ENCODE measurements at regions not wholly inside any gene's neighbourhood (a gene's known extent, or its start where the extent isn't known, plus 50 kb on each side); places are given as distances from the start of the nearest gene placed in this dataset.

DNA sequence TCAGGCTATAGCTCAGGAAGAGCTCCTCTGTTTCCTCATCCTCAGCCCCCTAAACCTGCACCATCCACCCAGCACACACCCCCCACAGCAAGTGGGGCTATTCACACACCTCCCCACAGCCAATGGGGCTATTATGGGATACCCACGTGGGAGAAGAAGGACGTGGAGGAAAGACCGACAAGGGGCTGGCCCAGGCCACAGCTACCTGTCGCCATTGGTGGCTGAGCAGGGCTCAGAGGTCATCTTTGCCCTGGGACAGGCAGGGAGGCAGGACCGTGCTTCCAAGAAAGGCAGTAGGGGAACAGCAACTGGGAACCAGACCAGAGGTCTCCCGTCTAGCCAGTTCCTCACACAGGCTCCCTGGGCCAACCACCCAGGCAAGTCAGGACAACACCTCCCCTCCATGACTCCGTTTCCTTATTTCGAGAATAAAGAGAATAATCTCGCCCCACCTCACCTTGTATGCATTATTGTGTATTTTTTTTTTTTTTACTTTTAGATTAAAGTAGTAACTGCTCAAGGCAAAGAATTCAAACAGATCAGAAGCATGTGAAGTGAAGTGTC, 92.3 kb upstream of the TARDBP start (continued):
- TF ChIP-seq, protein P1, sequence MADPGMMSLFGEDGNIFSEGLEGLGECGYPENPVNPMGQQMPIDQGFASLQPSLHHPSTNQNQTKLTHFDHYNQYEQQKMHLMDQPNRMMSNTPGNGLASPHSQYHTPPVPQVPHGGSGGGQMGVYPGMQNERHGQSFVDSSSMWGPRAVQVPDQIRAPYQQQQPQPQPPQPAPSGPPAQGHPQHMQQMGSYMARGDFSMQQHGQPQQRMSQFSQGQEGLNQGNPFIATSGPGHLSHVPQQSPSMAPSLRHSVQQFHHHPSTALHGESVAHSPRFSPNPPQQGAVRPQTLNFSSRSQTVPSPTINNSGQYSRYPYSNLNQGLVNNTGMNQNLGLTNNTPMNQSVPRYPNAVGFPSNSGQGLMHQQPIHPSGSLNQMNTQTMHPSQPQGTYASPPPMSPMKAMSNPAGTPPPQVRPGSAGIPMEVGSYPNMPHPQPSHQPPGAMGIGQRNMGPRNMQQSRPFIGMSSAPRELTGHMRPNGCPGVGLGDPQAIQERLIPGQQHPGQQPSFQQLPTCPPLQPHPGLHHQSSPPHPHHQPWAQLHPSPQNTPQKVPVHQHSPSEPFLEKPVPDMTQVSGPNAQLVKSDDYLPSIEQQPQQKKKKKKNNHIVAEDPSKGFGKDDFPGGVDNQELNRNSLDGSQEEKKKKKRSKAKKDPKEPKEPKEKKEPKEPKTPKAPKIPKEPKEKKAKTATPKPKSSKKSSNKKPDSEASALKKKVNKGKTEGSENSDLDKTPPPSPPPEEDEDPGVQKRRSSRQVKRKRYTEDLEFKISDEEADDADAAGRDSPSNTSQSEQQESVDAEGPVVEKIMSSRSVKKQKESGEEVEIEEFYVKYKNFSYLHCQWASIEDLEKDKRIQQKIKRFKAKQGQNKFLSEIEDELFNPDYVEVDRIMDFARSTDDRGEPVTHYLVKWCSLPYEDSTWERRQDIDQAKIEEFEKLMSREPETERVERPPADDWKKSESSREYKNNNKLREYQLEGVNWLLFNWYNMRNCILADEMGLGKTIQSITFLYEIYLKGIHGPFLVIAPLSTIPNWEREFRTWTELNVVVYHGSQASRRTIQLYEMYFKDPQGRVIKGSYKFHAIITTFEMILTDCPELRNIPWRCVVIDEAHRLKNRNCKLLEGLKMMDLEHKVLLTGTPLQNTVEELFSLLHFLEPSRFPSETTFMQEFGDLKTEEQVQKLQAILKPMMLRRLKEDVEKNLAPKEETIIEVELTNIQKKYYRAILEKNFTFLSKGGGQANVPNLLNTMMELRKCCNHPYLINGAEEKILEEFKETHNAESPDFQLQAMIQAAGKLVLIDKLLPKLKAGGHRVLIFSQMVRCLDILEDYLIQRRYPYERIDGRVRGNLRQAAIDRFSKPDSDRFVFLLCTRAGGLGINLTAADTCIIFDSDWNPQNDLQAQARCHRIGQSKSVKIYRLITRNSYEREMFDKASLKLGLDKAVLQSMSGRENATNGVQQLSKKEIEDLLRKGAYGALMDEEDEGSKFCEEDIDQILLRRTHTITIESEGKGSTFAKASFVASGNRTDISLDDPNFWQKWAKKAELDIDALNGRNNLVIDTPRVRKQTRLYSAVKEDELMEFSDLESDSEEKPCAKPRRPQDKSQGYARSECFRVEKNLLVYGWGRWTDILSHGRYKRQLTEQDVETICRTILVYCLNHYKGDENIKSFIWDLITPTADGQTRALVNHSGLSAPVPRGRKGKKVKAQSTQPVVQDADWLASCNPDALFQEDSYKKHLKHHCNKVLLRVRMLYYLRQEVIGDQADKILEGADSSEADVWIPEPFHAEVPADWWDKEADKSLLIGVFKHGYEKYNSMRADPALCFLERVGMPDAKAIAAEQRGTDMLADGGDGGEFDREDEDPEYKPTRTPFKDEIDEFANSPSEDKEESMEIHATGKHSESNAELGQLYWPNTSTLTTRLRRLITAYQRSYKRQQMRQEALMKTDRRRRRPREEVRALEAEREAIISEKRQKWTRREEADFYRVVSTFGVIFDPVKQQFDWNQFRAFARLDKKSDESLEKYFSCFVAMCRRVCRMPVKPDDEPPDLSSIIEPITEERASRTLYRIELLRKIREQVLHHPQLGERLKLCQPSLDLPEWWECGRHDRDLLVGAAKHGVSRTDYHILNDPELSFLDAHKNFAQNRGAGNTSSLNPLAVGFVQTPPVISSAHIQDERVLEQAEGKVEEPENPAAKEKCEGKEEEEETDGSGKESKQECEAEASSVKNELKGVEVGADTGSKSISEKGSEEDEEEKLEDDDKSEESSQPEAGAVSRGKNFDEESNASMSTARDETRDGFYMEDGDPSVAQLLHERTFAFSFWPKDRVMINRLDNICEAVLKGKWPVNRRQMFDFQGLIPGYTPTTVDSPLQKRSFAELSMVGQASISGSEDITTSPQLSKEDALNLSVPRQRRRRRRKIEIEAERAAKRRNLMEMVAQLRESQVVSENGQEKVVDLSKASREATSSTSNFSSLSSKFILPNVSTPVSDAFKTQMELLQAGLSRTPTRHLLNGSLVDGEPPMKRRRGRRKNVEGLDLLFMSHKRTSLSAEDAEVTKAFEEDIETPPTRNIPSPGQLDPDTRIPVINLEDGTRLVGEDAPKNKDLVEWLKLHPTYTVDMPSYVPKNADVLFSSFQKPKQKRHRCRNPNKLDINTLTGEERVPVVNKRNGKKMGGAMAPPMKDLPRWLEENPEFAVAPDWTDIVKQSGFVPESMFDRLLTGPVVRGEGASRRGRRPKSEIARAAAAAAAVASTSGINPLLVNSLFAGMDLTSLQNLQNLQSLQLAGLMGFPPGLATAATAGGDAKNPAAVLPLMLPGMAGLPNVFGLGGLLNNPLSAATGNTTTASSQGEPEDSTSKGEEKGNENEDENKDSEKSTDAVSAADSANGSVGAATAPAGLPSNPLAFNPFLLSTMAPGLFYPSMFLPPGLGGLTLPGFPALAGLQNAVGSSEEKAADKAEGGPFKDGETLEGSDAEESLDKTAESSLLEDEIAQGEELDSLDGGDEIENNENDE (IDR thresholded peaks at IDR 0.05; ENCODE audit: insufficient replicate concordance, low read length), result no peak
- no peak for TF ChIP-seq NRF1 (IDR thresholded peaks at IDR 0.05; ENCODE audit: low read depth, low read length)
- TF ChIP-seq GTF2F1 (IDR thresholded peaks at IDR 0.05; ENCODE audit: borderline replicate concordance, low read depth, low read length), result no peak
- no peak for TF ChIP-seq HDAC2 (IDR thresholded peaks at IDR 0.05; ENCODE audit: borderline replicate concordance in 1 of 2, low read depth in 2 of 2, low read length in 2 of 2)
- TF ChIP-seq, protein P2, sequence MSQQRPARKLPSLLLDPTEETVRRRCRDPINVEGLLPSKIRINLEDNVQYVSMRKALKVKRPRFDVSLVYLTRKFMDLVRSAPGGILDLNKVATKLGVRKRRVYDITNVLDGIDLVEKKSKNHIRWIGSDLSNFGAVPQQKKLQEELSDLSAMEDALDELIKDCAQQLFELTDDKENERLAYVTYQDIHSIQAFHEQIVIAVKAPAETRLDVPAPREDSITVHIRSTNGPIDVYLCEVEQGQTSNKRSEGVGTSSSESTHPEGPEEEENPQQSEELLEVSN (IDR thresholded peaks at IDR 0.05), result no peak
- TF ChIP-seq CBX5 (IDR thresholded peaks at IDR 0.05; ENCODE audit: low read depth, low read length), result no peak

All from H1 (cell line).